ENCODE measurements at regions not wholly inside any gene's neighbourhood (a gene's known extent, or its start where the extent isn't known, plus 50 kb on each side); places are given as distances from the start of the nearest gene placed in this dataset.

DNA sequence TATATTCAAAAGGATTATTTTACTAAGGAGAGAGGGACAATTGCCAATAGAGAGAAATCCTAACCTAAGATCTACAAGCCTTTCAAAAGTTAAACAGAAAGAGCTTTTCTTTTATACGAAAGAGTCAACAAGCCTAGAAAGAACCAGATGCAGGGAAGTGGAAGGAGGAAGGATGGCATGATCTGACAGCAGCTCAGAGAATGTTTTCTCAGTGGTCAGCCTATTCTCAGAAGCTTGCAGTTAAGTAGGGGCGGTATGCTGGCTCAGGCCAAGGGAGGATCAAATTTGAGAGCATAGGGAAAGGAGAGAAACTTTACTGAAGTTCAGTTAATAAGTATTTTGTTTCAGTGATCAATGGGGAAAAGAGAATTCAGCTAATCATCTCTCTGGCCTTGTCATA is 88.0 kb upstream of the FTMT start:
- Histone ChIP-seq H2AK9ac (replicated peaks; ENCODE audit: low read depth, low read length, poor library complexity) (no peak overlapping the region), H3K36me3 (ENCODE audit: control insufficient read depth, insufficient read depth, low read length) (no peaks in the 10 kb centered on the region), H3K9ac (ENCODE audit: low read depth, low read length) (no peak overlapping the region), H3K56ac (ENCODE audit: extremely low read depth, insufficient read depth, low read length) (no peak overlapping the region), H3K9me1 (ENCODE audit: insufficient read depth, low read length) (no peaks in the 10 kb centered on the region), H3K4me3 (ENCODE audit: insufficient read depth, low read depth, low read length) (no peak overlapping the region), H3K9me3 (ENCODE audit: control insufficient read depth, insufficient read depth, low read length) (no peaks in the 10 kb centered on the region), H3K4ac (ENCODE audit: low read depth, low read length) (no peak overlapping the region), H3K27ac (ENCODE audit: insufficient read depth, low read length) (no peak overlapping the region), H2AK5ac (ENCODE audit: low read depth, low read length) (no peak overlapping the region), H4K5ac (ENCODE audit: low read depth, low read length) (no peak overlapping the region), H2BK5ac (ENCODE audit: low read depth, low read length, poor library complexity, severe bottlenecking) (no peak overlapping the region), H4K91ac (ENCODE audit: insufficient read depth, low read depth, low read length) (no peak overlapping the region), H4K8ac (ENCODE audit: low read depth in 2 of 2, low read length in 2 of 2) (no peak overlapping the region), H3K4me2 (ENCODE audit: low read depth, low read length) (no peak overlapping the region), H3K27me3 (ENCODE audit: control insufficient read depth, insufficient read depth, low read length) (no peaks in the 10 kb centered on the region), H3K14ac (replicated peaks; ENCODE audit: low read depth, low read length) (no peak overlapping the region), H4K20me1 (ENCODE audit: insufficient read depth, low read length) (no peaks in the 10 kb centered on the region), H3K4me1 (ENCODE audit: control insufficient read depth, insufficient read depth, low read length) (no peaks in the 10 kb centered on the region), H3K79me1 (ENCODE audit: low read depth in 1 of 2, low read length in 2 of 2) (no peaks in the 10 kb centered on the region), H2AFZ (replicated peaks; ENCODE audit: low read length, poor library complexity) (no peak overlapping the region), H3K23ac (ENCODE audit: low read depth, low read length) (no peak overlapping the region), H2BK20ac (ENCODE audit: low read depth, low read length) (no peak overlapping the region), H2BK120ac (ENCODE audit: low read depth, low read length) (no peak overlapping the region), H2BK15ac (ENCODE audit: low read depth, low read length) (no peak overlapping the region), H3K18ac (ENCODE audit: low read depth, low read length) (no peak overlapping the region)
- CTCF ChIA-PET: no interaction called here
- POLR2A ChIA-PET (ENCODE audit: unreplicated experiment): no interaction called here
- no peak for DNase-seq
- dilution Hi-C loops (cut with HindIII; ENCODE audit: low sequenced_read_pairs, unreplicated experiment): no loop called here
- no TSS peak for BruUV-seq (replicated peaks)
- WGBS, 2 experiments (ENCODE audit: extremely low coverage in 2 of 2, insufficient read length in 1 of 2): no CpG with 5 or more reads among the region's 2 CpGs
- TF ChIP-seq RFX5 (IDR thresholded peaks at IDR 0.05; ENCODE audit: low read depth, low read length) (no peak), MAZ (IDR thresholded peaks at IDR 0.05; ENCODE audit: borderline replicate concordance, low read depth, low read length) (no peak), RAD21 (IDR thresholded peaks at IDR 0.05; ENCODE audit: low read length) (no peak), CEBPB (IDR thresholded peaks at IDR 0.05; ENCODE audit: low read depth, low read length) (no peak), MAFK (IDR thresholded peaks at IDR 0.05; ENCODE audit: low read depth, low read length) (no peak), SMC3 (IDR thresholded peaks at IDR 0.05; ENCODE audit: low read depth, low read length) (no peak), CHD1 (IDR thresholded peaks at IDR 0.05; ENCODE audit: low read depth, low read length) (no peak), FOS (IDR thresholded peaks at IDR 0.05; ENCODE audit: low read depth, low read length) (no peak), BHLHE40 (IDR thresholded peaks at IDR 0.05; ENCODE audit: low read depth, low read length) (no peak)
- TF ChIP-seq, protein P1, sequence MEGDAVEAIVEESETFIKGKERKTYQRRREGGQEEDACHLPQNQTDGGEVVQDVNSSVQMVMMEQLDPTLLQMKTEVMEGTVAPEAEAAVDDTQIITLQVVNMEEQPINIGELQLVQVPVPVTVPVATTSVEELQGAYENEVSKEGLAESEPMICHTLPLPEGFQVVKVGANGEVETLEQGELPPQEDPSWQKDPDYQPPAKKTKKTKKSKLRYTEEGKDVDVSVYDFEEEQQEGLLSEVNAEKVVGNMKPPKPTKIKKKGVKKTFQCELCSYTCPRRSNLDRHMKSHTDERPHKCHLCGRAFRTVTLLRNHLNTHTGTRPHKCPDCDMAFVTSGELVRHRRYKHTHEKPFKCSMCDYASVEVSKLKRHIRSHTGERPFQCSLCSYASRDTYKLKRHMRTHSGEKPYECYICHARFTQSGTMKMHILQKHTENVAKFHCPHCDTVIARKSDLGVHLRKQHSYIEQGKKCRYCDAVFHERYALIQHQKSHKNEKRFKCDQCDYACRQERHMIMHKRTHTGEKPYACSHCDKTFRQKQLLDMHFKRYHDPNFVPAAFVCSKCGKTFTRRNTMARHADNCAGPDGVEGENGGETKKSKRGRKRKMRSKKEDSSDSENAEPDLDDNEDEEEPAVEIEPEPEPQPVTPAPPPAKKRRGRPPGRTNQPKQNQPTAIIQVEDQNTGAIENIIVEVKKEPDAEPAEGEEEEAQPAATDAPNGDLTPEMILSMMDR (conservative IDR thresholded peaks at IDR 0.05; ENCODE audit: low read depth, low read length): no peak
- TF ChIP-seq, protein P2, sequence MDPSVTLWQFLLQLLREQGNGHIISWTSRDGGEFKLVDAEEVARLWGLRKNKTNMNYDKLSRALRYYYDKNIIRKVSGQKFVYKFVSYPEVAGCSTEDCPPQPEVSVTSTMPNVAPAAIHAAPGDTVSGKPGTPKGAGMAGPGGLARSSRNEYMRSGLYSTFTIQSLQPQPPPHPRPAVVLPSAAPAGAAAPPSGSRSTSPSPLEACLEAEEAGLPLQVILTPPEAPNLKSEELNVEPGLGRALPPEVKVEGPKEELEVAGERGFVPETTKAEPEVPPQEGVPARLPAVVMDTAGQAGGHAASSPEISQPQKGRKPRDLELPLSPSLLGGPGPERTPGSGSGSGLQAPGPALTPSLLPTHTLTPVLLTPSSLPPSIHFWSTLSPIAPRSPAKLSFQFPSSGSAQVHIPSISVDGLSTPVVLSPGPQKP (IDR thresholded peaks at IDR 0.05; ENCODE audit: borderline replicate concordance, low read depth, low read length): no peak
- TF ChIP-seq, protein P3, sequence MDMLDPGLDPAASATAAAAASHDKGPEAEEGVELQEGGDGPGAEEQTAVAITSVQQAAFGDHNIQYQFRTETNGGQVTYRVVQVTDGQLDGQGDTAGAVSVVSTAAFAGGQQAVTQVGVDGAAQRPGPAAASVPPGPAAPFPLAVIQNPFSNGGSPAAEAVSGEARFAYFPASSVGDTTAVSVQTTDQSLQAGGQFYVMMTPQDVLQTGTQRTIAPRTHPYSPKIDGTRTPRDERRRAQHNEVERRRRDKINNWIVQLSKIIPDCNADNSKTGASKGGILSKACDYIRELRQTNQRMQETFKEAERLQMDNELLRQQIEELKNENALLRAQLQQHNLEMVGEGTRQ (IDR thresholded peaks at IDR 0.05; ENCODE audit: low read depth, low read length): no peak
- intact Hi-C loops (cut with micrococcal nuclease): no loop called here
- ATAC-seq (ENCODE audit: low read depth): no peak
- in situ Hi-C loops (cut with MboI; ENCODE audit: low sequenced_read_pairs): no loop called here

All from IMR-90 (cell line).